GM18526 (cell line): ENCODE measurements at regions not wholly inside any gene's neighbourhood (a gene's known extent, or its start where the extent isn't known, plus 50 kb on each side); places are given as distances from the start of the nearest gene placed in this dataset.

Experiments
- POLR2A ChIP-seq: IDR thresholded peaks from 3 replicates; pipeline ENCODE4 v1.6.1; 2011; ENCODE audit not compliant: insufficient read length; ENCODE audit errors: extremely low read depth

DNA sequence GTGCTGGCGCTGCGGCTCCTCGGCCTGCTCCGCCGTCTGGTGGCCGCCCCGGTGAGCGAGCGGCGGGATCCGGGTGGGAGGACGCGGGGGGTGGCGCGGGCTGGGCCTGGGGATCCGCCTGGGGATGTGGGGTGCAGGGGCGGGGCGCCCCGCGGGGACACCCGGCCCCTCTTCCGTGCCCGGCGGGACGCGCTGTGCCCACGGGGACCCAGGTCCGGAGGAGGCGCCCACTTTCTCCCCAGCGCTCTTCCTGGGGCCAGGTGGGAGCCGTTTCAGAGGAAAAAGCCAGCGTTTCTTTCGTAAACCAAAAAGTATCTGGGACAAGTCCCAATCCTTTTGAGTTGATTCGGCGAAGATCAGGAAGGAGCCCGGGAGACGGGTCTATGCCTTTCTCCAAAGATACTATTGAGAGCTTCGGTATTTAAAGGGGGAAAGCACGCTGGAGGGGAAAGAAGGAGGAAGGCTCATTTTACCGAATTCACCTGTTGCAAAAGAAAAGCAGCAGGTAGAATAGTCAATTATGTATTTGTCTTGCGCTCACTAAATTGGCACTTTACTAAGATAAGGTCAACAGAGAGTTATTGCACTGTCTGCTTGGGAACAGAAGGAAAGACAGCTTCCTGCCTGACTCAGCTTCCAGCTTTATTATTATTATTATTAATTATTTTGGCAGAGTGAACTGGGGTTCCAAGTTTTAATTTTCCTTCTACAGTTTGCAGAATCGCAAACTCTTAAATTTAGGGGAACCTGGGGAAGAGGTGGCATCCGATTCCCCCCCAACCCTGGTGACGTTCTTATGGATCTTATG, 81.5 kb upstream of the CD99 start:
- no peak for TF ChIP-seq POLR2A

- peak; percentile 69 for TF ChIP-seq POLR2A
Observed at GRCh38 chrX:2608638-2609430, 82.3 kb upstream of the CD99 start.

- TF ChIP-seq POLR2A, result no peak
Observed at GRCh38 chrX:2607113-2607512, 84.0 kb upstream of the CD99 start.

- TF ChIP-seq POLR2A, result no peak
Observed at GRCh38 chrX:2600564-2600963, 90.5 kb upstream of the CD99 start.

DNA sequence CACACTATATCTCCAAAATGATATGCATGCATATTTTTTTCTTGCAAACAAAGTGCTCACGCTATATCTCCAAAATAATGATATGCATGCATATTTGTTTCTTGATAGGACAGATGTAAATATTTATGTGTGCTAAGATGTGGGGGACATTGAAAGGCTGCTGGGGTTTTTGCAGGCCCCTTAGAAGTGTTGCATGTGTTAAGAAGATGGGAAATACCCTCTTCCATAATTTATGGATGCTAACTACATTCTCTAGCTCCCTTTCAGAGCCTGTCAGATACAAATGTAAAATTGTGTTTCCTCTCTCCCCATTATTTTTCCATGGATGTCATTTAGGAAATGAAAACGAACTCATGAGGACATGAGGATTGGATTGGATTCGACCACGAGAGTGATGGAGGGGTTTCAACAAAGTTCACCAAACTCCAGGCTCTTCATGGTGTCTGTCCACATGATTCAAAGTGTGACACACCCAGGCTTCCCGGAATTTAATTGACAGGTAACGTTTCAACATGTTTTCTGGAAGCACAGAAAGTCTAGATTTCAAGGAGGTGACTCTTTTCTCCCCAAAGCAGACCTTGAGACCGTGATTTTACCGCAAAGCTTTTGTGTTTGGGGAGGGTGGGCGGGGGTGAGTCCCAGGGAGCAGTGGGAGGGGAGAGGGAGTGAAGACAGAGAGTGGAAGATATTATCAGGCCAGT, 94.4 kb upstream of the CD99 start:
- TF ChIP-seq POLR2A, result no peak

DNA sequence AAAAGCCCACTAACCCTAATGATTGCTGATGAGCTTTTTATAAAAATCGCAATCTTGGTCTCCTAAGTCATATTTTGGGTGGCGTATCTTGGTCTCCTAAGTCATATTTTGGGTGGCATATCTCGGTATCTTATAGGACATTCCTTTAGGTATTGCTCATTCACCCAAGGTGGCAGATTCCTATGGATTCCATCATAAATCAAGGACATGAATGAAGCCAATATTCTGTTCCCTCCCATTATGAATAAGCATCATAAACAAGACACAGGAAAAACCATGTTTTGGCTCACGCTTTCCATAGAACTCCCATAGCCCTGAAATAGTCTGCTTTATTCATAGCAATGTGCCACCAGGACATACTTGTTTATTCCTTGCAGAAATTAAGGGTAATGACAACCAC, 95.0 kb upstream of the CD99 start:
- no peak for TF ChIP-seq POLR2A

GRCh38 chrX:2595258-2595657, 94.5 kb upstream of the DHRSX start:
- TF ChIP-seq POLR2A, result no peak

DNA sequence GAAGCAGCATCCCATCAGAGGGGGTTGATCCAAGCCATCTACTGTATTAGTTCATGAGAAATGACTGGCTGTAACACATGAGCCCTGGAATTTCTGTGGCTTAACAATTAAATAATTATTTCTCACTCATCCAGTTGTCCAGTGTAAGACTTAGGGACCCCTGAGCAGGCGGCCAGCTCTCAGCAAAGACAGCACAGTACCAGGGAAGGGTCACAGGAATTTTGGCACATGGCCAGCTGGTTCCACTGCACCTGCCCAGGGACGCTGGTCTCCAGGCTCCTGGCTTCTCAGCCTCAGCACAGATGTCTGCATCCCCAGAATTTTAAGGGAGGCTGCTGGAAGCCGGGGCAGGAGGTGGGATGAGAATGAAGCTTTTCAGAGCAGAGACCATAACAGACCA, 93.7 kb upstream of the DHRSX start:
- no peak for TF ChIP-seq POLR2A

GRCh38 chrX:2592279-2592678, 91.5 kb upstream of the DHRSX start:
- TF ChIP-seq POLR2A, result no peak

- TF ChIP-seq POLR2A, result no peak
Observed at GRCh38 chrX:2589186-2590020, 88.6 kb upstream of the DHRSX start.

DNA sequence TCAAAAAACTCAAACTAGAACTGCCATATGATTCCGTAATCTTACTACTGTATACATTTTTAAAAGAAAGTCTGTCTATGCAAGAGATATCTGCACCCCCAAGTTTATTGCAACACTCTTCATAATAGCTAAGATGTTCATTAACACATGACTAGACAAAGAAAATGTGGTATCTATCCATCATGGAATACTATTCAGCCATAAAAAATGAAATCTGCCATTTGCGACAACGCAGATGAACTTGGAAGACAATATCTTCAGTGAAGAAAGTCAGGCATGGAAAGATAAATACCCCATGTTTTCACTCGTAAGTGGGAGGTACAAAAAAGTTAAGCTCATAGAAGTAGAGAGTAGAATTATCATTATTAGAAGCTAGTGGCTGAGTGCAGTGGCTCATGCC, 87.3 kb upstream of the DHRSX start:
- no peak for TF ChIP-seq POLR2A

DNA sequence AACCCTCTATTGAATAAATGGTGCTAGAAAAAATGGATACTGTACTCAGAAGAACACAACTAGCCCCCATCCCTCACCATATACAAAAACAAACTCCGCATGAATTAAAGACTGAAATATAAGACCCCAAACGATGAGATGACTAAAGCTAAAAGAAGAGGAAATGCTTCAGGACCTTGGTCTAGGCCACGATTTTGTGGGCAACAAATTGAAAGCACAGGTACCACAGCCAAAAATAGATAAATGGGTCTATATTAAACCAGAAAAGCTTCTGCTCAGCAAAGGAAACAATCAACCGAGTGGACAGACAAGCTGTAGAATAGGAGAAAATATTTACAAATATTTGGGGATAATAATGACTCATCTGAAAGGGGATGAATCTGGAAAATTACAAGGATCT, 86.4 kb upstream of the DHRSX start:
- TF ChIP-seq POLR2A, result no peak

DNA sequence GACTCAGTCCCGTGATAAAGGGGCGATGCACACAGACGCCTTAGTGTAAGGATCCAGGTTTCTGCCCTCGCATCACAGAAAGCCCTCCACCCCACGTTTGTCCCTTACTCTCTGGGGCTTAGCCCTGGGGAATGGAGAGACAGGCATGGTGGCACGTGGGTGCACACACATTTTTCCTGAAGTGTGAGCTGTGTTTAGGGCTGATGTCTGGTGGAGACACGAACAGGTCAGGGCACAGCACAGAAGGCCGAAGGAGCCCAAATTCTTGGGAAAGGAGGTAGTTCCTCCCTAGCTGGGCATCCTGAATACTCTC, 84.3 kb upstream of the DHRSX start:
- TF ChIP-seq POLR2A, result no peak

- TF ChIP-seq POLR2A, result no peak
Observed at GRCh38 chrX:2584251-2585157, 83.7 kb upstream of the DHRSX start.
